ENCODE measurements at regions not wholly inside any gene's neighbourhood (a gene's known extent, or its start where the extent isn't known, plus 50 kb on each side); places are given as distances from the start of the nearest gene placed in this dataset.
"Not testable (repeated sequence)": the region's sequence is repeated elsewhere in the genome, so short reads cannot be mapped to it uniquely, and the experiment has no call there.

DNA sequence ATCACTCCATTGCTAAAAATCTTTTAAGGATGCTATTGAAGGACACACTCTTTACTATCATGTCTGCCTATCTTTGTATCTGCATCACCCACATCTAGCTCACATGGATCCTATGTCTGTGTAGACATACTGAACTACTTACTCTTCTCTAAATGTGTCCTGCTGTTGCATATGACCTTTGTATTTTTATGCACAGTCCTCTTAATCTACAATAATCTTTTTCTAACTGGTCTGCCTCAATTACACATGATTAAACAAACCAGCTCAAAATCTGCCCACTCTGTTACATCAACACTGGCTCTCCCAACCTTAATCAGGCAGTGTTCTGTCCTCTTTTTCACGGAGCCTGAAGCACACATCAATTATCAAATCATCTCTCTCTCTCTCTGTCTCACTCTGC is 316.3 kb upstream of the MGAT4C start:
- no peak for DNase-seq (ENCODE audit: low read depth)
- no peak overlapping the region for H3K4me3 ChIP-seq (ENCODE audit: low read depth, low read length)
- TF ChIP-seq, protein P1, sequence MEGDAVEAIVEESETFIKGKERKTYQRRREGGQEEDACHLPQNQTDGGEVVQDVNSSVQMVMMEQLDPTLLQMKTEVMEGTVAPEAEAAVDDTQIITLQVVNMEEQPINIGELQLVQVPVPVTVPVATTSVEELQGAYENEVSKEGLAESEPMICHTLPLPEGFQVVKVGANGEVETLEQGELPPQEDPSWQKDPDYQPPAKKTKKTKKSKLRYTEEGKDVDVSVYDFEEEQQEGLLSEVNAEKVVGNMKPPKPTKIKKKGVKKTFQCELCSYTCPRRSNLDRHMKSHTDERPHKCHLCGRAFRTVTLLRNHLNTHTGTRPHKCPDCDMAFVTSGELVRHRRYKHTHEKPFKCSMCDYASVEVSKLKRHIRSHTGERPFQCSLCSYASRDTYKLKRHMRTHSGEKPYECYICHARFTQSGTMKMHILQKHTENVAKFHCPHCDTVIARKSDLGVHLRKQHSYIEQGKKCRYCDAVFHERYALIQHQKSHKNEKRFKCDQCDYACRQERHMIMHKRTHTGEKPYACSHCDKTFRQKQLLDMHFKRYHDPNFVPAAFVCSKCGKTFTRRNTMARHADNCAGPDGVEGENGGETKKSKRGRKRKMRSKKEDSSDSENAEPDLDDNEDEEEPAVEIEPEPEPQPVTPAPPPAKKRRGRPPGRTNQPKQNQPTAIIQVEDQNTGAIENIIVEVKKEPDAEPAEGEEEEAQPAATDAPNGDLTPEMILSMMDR (conservative IDR thresholded peaks at IDR 0.05; ENCODE audit: low read depth, low read length) = no peak

- TF ChIP-seq, protein P1 (conservative IDR thresholded peaks at IDR 0.05; ENCODE audit: low read depth, low read length) = no peak
- no peak for DNase-seq (ENCODE audit: low read depth)
- H3K4me3 ChIP-seq (ENCODE audit: low read depth, low read length) = no peak overlapping the region
Observed at GRCh38 chr12:86565038-86565437, 308.8 kb upstream of the MGAT4C start.

DNA sequence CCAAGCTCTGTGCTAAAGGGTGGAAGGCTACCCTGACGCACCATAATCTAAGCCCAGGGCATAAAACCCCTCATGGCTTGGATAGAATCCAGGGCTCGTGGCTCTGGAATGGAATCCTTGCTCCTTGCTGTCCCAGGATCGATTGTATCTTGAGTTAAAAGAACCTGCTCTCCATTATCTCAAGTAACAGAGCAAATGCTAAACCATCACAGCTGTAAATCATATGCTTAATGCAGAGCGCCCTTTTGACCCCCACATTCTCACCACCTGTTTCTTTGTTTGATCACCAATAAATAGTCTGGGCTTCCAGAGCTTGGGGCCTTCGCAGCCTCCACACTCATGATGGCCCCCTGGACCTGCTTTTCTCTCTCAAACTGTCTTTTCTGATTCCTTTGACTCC is 299.3 kb upstream of the MGAT4C start:
- H3K4me3 ChIP-seq (ENCODE audit: low read depth, low read length); DNase-seq (ENCODE audit: low read depth): not testable (repeated sequence)

DNA sequence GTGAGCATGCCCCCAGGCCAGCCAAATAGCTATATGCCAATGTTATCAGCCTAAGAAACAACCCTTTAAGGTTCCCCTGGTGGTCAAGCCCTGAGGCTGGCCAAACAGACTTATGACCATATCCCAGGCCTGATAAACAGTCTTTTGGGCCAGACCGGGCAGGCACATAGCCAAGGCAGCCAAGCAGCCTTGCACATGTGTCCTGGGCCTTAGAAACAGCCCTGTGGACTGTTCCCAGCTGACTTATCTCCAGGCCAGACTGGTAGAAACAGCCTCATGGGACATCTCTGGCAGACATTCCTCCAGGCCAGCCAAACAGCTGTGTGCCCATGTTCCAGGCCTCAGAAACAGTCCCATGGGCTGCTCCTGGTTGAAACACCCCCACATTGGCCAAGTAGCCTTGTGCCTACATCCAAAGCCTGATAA is 295.0 kb upstream of the MGAT4C start:
- no peak for DNase-seq (ENCODE audit: low read depth)
- TF ChIP-seq, protein P1 (conservative IDR thresholded peaks at IDR 0.05; ENCODE audit: low read depth, low read length) = no peak
- H3K4me3 ChIP-seq (ENCODE audit: low read depth, low read length) = no peak overlapping the region

DNA sequence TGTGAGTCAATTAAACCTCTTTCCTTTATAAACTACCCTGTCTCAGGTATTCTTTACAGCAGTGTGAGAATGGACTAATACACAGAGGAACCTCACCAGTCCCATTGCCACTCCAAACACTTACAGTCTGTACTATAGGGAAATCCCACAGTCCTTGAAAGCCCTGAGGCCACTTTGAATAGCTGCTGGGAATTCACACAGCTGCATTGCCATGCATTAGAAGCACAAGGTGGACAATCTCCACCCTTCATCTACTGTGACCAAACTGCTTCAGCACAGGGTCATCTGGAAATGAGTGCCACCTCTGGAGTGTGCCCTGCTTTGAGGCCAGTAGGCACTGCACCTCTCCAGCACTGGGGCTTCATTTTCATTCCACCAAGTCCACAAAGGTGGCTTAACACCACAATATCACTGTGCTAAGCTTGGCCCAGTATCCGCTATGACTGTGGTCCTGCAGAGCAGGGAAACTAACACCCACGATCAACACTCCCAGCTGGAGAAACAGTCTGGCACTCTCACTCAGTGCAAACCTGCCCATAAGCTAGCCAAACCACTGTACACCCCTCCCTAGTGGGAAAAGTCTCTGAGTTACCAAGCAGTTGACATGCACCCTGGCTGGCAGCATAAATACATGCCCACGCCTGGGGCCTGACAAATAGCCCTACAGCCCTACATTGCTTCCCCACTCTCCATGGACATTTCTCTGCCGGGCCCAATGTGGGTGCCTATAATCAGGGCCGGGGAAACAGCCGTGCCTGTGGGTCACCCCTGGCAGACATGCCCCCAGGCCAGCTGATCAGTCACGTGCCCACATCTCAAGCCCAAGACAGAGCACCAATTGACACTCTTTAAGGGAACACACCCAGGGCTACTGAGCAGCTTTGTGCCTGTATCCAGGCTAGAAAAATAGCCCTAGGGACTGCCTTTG is 294.3 kb upstream of the MGAT4C start:
- TF ChIP-seq, protein P1 (conservative IDR thresholded peaks at IDR 0.05; ENCODE audit: low read depth, low read length) = no peak
- no peak for DNase-seq (ENCODE audit: low read depth)
- H3K4me3 ChIP-seq (ENCODE audit: low read depth, low read length) = no peak overlapping the region

DNA sequence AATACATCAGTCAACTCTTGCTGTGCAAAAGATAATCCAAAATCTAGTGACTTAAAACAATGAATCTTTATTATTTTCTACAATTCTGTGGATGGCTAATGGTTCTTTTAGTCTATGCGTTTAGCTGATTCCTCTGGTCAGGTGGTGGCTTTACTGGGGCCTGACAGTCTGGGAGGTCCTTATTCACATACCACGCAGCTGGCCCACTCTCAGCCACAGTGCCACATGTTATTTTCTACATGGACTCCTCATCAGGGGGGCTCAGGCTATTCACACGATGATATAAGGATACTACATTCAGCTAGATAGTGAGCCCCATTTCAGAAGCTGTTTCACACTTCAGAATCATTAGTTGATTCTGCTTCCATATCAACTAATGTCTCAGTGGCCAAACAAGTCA is 287.5 kb upstream of the MGAT4C start:
- TF ChIP-seq, protein P1 (conservative IDR thresholded peaks at IDR 0.05; ENCODE audit: low read depth, low read length) = no peak
- no peak overlapping the region for H3K4me3 ChIP-seq (ENCODE audit: low read depth, low read length)
- no peak for DNase-seq (ENCODE audit: low read depth)

DNA sequence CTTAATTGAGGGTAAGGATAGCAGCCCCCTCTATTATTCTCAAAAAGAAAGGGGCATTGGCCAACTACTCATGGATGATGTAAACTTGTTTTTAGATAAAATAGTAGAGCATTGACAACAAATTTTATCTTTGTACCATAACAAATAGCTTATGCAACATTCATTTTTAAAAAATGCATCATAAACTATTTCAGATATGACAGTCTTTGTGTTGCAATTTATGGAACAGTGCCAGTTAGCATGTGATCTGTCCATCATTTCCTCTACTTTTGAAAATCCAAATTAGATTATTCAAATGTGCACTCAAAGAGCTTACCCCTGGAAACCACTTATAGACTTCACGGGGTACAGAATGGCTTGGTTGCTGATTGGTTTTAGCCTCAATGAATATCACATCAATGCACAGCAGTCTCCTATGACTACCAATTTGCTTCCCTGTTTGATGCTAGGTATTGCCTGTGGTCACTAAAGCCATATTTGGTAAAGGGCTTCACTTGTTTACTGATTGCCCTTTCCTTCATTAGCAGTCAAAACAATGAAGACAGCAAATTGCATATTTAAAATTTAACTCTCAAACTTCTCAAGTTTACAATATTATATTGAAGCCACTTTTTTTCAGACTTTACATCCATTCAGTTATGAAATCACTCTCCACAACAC is 274.9 kb upstream of the MGAT4C start:
- no peak for DNase-seq (ENCODE audit: low read depth)
- TF ChIP-seq, protein P1 (conservative IDR thresholded peaks at IDR 0.05; ENCODE audit: low read depth, low read length) = no peak
- H3K4me3 ChIP-seq (ENCODE audit: low read depth, low read length) = no peak overlapping the region
